HEK293 (cell line): ENCODE measurements at regions not wholly inside any gene's neighbourhood (a gene's known extent, or its start where the extent isn't known, plus 50 kb on each side); places are given as distances from the start of the nearest gene placed in this dataset.

Experiments used
- CTCF ChIP-seq: fragments of 450-650 bp; formaldehyde crosslinking; IDR thresholded peaks from 2 replicates; pipeline ENCODE4 v1.5.1; 2016; ENCODE audit warnings: missing biosample characterization, missing genetic modification characterization
- ZBTB21 ChIP-seq: fragments of 450-650 bp; formaldehyde crosslinking; IDR thresholded peaks from 2 replicates; pipeline ENCODE4 v1.5.1; 2017; ENCODE audit warnings: missing biosample characterization, missing genetic modification characterization
- ZBTB7A ChIP-seq: fragments of 450-650 bp; formaldehyde crosslinking; IDR thresholded peaks from 2 replicates; pipeline ENCODE4 v1.5.1; 2016; ENCODE audit warnings: low read depth, missing biosample characterization, missing genetic modification characterization
- ZNF274 ChIP-seq, 2 experiments: fragments of 200-500 bp in 1 of 2; fragments of 450-650 bp in 1 of 2; sonication (Bioruptor generic) in 1 of 2; formaldehyde crosslinking in 1 of 2; IDR thresholded peaks; 2 replicates each; pipeline versions ENCODE4 v1.5.1 to v1.6.1; 2014 to 2016; ENCODE audit warnings: borderline replicate concordance in 1 of 2, inconsistent platforms in 1 of 2, low read length in 1 of 2, missing biosample characterization in 1 of 2, missing genetic modification characterization in 1 of 2
- ZNF624 ChIP-seq: fragments of 450-650 bp; formaldehyde crosslinking; IDR thresholded peaks from 2 replicates; pipeline ENCODE4 v1.5.1; 2017; ENCODE audit warnings: missing biosample characterization, missing genetic modification characterization
- ZNF776 ChIP-seq: fragments of 450-650 bp; formaldehyde crosslinking; IDR thresholded peaks from 2 replicates; pipeline ENCODE4 v1.5.0; 2017; ENCODE audit warnings: missing biosample characterization, missing genetic modification characterization, borderline replicate concordance

GRCh38 chr2:129444751-129445150, 534.7 kb upstream of the RAB6C start:
- no peak for TF ChIP-seq ZBTB7A (tag by site-specific recombination)
- no peak for TF ChIP-seq ZNF274 (IDR thresholded peaks at IDR 0.05; ENCODE audit: low read length)
- TF ChIP-seq ZNF274 (tag by site-specific recombination; IDR thresholded peaks at IDR 0.05; ENCODE audit: borderline replicate concordance): no peak
- no peak for TF ChIP-seq ZNF624 (tag by site-specific recombination)
- no peak for TF ChIP-seq CTCF (tag by site-specific recombination)
- TF ChIP-seq ZBTB21 (tag by site-specific recombination): no peak
- no peak for TF ChIP-seq ZNF776 (tag by site-specific recombination)
